ENCODE measurements at regions not wholly inside any gene's neighbourhood (a gene's known extent, or its start where the extent isn't known, plus 50 kb on each side); places are given as distances from the start of the nearest gene placed in this dataset.

DNA sequence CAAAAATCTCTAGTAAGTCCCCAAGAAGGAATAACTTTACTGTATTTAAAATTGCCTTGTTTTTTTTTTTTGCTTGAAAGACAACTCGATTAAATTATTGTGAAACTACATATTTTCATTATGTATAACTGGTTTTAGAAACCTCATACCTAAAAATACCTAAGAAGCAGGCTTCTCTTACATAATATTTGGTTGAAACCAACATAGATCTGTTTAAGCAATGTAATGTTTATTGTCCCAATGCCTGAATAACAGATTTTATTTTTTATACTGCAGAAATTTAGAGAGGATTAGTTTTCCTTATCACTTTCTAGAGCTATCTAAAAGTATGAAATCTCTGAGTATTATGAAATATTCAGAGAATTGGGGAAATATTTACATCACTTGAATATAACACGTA lies 78.5 kb upstream of the CHRM3 start:
- Histone ChIP-seq H4K20me1 (ENCODE audit: insufficient read depth, low read length) (no peaks in the 10 kb centered on the region), H3K9me2 (ENCODE audit: insufficient read depth, low read length) (no peaks in the 10 kb centered on the region), H3K9me3 (ENCODE audit: low read length) (no peaks in the 10 kb centered on the region), H2AFZ (ENCODE audit: low read length) (no peak overlapping the region), H3K4me3 (ENCODE audit: low read depth, low read length, poor library complexity, severe bottlenecking) (no peak overlapping the region), H3K36me3 (ENCODE audit: insufficient read depth, low read length) (no peaks in the 10 kb centered on the region), H3K79me2 (ENCODE audit: insufficient read depth, low read depth, low read length) (no peaks in the 10 kb centered on the region), H3K4me1 (ENCODE audit: insufficient read depth, low read length, poor library complexity, severe bottlenecking) (no peaks in the 10 kb centered on the region), H3K4me2 (ENCODE audit: low read length) (no peak overlapping the region), H3K27ac (ENCODE audit: low read depth, low read length, poor library complexity, severe bottlenecking) (no peak overlapping the region)
- CTCF ChIA-PET (ENCODE audit: unreplicated experiment) = no interaction called here
- intact Hi-C loops (cut with micrococcal nuclease; ENCODE audit: unreplicated experiment) = no loop called here
- POLR2A ChIA-PET = no interaction called here
- DNase-seq (ENCODE audit: low spot score) = no peak
- no TSS peak for BruUV-seq (replicated peaks)
- no peak for TF ChIP-seq EZH2phosphoT487 (IDR thresholded peaks at IDR 0.05; ENCODE audit: borderline replicate concordance, low read depth, low read length)
- TF ChIP-seq CTCF (conservative IDR thresholded peaks at IDR 0.05; ENCODE audit: low read length) = no peak

DNA sequence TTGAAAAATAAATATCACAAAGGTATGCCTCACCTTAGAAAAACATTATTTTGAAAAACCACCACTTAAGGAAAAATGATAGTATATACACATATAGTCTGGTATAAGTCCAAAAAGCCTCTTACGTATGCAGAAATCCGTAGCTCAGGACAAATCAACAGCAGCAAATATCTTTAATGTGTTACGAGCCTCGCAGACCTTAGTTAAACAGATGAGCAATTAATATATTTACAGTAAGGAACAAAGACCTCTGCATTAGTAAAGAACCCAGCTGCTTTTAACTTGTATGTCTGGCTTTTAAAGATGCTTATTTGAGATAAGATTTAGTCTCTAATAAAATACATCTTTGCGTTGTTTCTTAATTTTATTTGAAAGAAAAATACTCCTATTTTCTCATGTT lies 79.9 kb upstream of the CHRM3 start:
- Histone ChIP-seq H3K27ac (ENCODE audit: low read depth, low read length, poor library complexity, severe bottlenecking) (no peak overlapping the region), H3K9me3 (ENCODE audit: low read length) (no peaks in the 10 kb centered on the region), H3K4me2 (ENCODE audit: low read length) (no peak overlapping the region), H3K9me2 (ENCODE audit: insufficient read depth, low read length) (no peaks in the 10 kb centered on the region), H4K20me1 (ENCODE audit: insufficient read depth, low read length) (no peaks in the 10 kb centered on the region), H3K79me2 (ENCODE audit: insufficient read depth, low read depth, low read length) (no peaks in the 10 kb centered on the region), H2AFZ (ENCODE audit: low read length) (no peak overlapping the region), H3K4me3 (ENCODE audit: low read depth, low read length, poor library complexity, severe bottlenecking) (no peak overlapping the region), H3K4me1 (ENCODE audit: insufficient read depth, low read length, poor library complexity, severe bottlenecking) (no peaks in the 10 kb centered on the region), H3K36me3 (ENCODE audit: insufficient read depth, low read length) (no peaks in the 10 kb centered on the region)
- DNase-seq (ENCODE audit: low spot score) = no peak
- no TSS peak for BruUV-seq (replicated peaks)
- intact Hi-C loops (cut with micrococcal nuclease; ENCODE audit: unreplicated experiment) = no loop called here
- no peak for TF ChIP-seq EZH2phosphoT487 (IDR thresholded peaks at IDR 0.05; ENCODE audit: borderline replicate concordance, low read depth, low read length)
- TF ChIP-seq CTCF (conservative IDR thresholded peaks at IDR 0.05; ENCODE audit: low read length) = no peak
- ChIA-PET POLR2A (interaction anchor here (0.6 to 0.7 kb wide), 2 partner anchors 1122 to 1187 kb away, joined by 3 read pairs; no protein-coding TSS in a partner anchor), CTCF (ENCODE audit: unreplicated experiment) (no interaction called here)

DNA sequence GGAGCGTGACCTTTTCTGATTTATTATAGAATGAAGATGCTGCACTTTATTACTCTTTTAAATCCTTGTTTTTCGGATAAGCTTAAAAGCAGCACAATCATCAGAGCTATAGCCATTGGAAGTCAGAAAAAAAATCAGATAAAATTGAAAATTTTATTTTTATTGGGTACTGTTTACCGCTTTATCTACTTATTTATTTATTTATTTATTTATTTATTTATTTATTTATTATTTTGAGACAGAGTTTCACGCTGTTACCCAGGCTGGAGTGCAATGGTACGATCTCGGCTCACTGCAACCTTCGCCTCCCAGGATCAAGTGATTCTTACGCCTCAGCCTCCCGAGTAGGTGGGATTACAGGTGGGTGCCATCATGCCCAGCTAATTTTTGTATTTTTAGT lies 83.1 kb upstream of the CHRM3 start:
- H3K9me2 ChIP-seq (ENCODE audit: insufficient read depth, low read length) = no peaks in the 10 kb centered on the region
- POLR2A ChIA-PET = interaction anchor here (0.7 kb wide), 1 partner anchor 151 kb away, joined by 3 read pairs; no protein-coding TSS in a partner anchor
- no peaks in the 10 kb centered on the region for H4K20me1 ChIP-seq (ENCODE audit: insufficient read depth, low read length)
- no peaks in the 10 kb centered on the region for H3K9me3 ChIP-seq (ENCODE audit: low read length)
- no peak for TF ChIP-seq EZH2phosphoT487 (IDR thresholded peaks at IDR 0.05; ENCODE audit: borderline replicate concordance, low read depth, low read length)
- TF ChIP-seq CTCF (conservative IDR thresholded peaks at IDR 0.05; ENCODE audit: low read length) = no peak
- no peaks in the 10 kb centered on the region for H3K4me1 ChIP-seq (ENCODE audit: insufficient read depth, low read length, poor library complexity, severe bottlenecking)
- H3K36me3 ChIP-seq (ENCODE audit: insufficient read depth, low read length) = no peaks in the 10 kb centered on the region
- no peak overlapping the region for H3K4me2 ChIP-seq (ENCODE audit: low read length)
- BruUV-seq (replicated peaks) = no TSS peak
- H3K79me2 ChIP-seq (ENCODE audit: insufficient read depth, low read depth, low read length) = no peaks in the 10 kb centered on the region
- H3K27ac ChIP-seq (ENCODE audit: low read depth, low read length, poor library complexity, severe bottlenecking) = no peak overlapping the region
- no peak overlapping the region for H2AFZ ChIP-seq (ENCODE audit: low read length)
- intact Hi-C loops (cut with micrococcal nuclease; ENCODE audit: unreplicated experiment) = no loop called here
- H3K4me3 ChIP-seq (ENCODE audit: low read depth, low read length, poor library complexity, severe bottlenecking) = no peak overlapping the region
- CTCF ChIA-PET (ENCODE audit: unreplicated experiment) = no interaction called here
- no peak for DNase-seq (ENCODE audit: low spot score)

All from OCI-LY7 (cell line).